GM23338 (cell line): ENCODE measurements at regions not wholly inside any gene's neighbourhood (a gene's known extent, or its start where the extent isn't known, plus 50 kb on each side); places are given as distances from the start of the nearest gene placed in this dataset.

Source experiments
- ATAC-seq: fragments of 200-7000 bp; cut with Tn5 transposase; 3 replicates; pipeline ENCODE4 v1.9.1; 2020
- DNase-seq: peaks from one replicate; pipeline ENCODE4 v3.0.0-alpha.2; 2015; ENCODE audit warnings: low spot score
- H2AFZ ChIP-seq: fragments of 200-600 bp; sonication (generic); 2 replicates; pipeline ENCODE4 v1.8.0; 2016; ENCODE audit warnings: antibody characterized with exemption, mild to moderate bottlenecking, moderate library complexity
- H3F3A ChIP-seq: fragments of 200-600 bp; sonication (generic); replicated peaks from 2 replicates; pipeline ENCODE4 v1.8.0; 2017; ENCODE audit warnings: antibody characterized with exemption, mixed run types, low read depth
- H3K27ac ChIP-seq: fragments of 200-600 bp; sonication (generic); 2 replicates; pipeline ENCODE4 v1.6.1; 2016; ENCODE audit warnings: low read depth
- H3K27me3 ChIP-seq: fragments of 200-600 bp; sonication (generic); 2 replicates; pipeline ENCODE4 v1.8.0; 2016; ENCODE audit warnings: mild to moderate bottlenecking, mixed run types, moderate library complexity; ENCODE audit not compliant: insufficient read depth
- H3K36me3 ChIP-seq: fragments of 200-600 bp; sonication (generic); 2 replicates; pipeline ENCODE4 v1.8.0; 2016; ENCODE audit warnings: mild to moderate bottlenecking; ENCODE audit not compliant: insufficient read depth
- H3K4me1 ChIP-seq: fragments of 200-600 bp; sonication (generic); 2 replicates; pipeline ENCODE4 v1.8.0; 2016; ENCODE audit warnings: mild to moderate bottlenecking, moderate library complexity; ENCODE audit not compliant: insufficient read depth
- H3K4me2 ChIP-seq: fragments of 200-600 bp; sonication (generic); 2 replicates; pipeline ENCODE4 v1.7.1; 2017; ENCODE audit warnings: mixed run types
- H3K4me3 ChIP-seq: fragments of 200-600 bp; sonication (generic); 2 replicates; pipeline ENCODE4 v1.6.1; 2016; ENCODE audit warnings: mixed run types
- H3K79me2 ChIP-seq: fragments of 200-600 bp; sonication (generic); replicated peaks from 2 replicates; pipeline ENCODE4 v1.8.0; 2017; ENCODE audit warnings: mild to moderate bottlenecking; ENCODE audit not compliant: insufficient read depth
- H3K9me2 ChIP-seq: fragments of 200-600 bp; sonication (generic); 2 replicates; pipeline ENCODE4 v1.8.0; 2017; ENCODE audit not compliant: insufficient read depth
- H4K20me1 ChIP-seq: fragments of 200-600 bp; sonication (generic); replicated peaks from 2 replicates; pipeline ENCODE4 v1.8.0; 2017; ENCODE audit warnings: mild to moderate bottlenecking; ENCODE audit not compliant: insufficient read depth
- H3K27ac Mint-ChIP-seq: 2 replicates; pipeline ENCODE4 v1.8.0; 2020; ENCODE audit warnings: inconsistent platforms, mild to moderate bottlenecking, moderate library complexity, mixed read lengths
- H3K27me3 Mint-ChIP-seq: 3 replicates; pipeline ENCODE4 v1.8.0; 2022; ENCODE audit warnings: low read depth, mild to moderate bottlenecking, moderate library complexity, mixed read lengths, inconsistent platforms; ENCODE audit not compliant: insufficient read depth, poor library complexity
- H3K36me3 Mint-ChIP-seq: 3 replicates; pipeline ENCODE4 v1.8.0; 2021; ENCODE audit warnings: low read depth, mild to moderate bottlenecking, inconsistent platforms, moderate library complexity, mixed read lengths
- H3K4me1 Mint-ChIP-seq: 3 replicates; pipeline ENCODE4 v1.8.0; 2020; ENCODE audit warnings: mild to moderate bottlenecking, inconsistent platforms, mixed read lengths
- H3K4me3 Mint-ChIP-seq: 3 replicates; pipeline ENCODE4 v1.8.0; 2021; ENCODE audit warnings: moderate library complexity, mild to moderate bottlenecking, inconsistent platforms, mixed read lengths
- H3K9me3 Mint-ChIP-seq: 3 replicates; pipeline ENCODE4 v1.8.0; 2020; ENCODE audit warnings: moderate library complexity, mild to moderate bottlenecking, inconsistent platforms, mixed read lengths
- CREB1 ChIP-seq: fragments of 250-450 bp; sonication (Bioruptor Pico); IDR thresholded peaks from 2 replicates; pipeline ENCODE4 v1.5.0; 2020; ENCODE audit warnings: low read depth, mild to moderate bottlenecking, moderate library complexity
- EZH2 ChIP-seq: fragments of 200-600 bp; sonication (generic); IDR thresholded peaks from one replicate; pipeline ENCODE4 v1.8.0; 2017; ENCODE audit warnings: antibody characterized with exemption, mild to moderate bottlenecking, low read depth; ENCODE audit not compliant: unreplicated experiment
- EZH2phosphoT487 ChIP-seq: fragments of 200-600 bp; sonication (generic); IDR thresholded peaks from one replicate; pipeline ENCODE4 v1.8.1; 2018; ENCODE audit warnings: antibody characterized with exemption; ENCODE audit not compliant: unreplicated experiment
- JUNB ChIP-seq: IDR thresholded peaks from one replicate; pipeline ENCODE4 v1.6.1; 2016; ENCODE audit warnings: antibody characterized with exemption; ENCODE audit not compliant: unreplicated experiment
- NANOG ChIP-seq: IDR thresholded peaks from 2 replicates; pipeline ENCODE4 v1.6.1; 2016; ENCODE audit warnings: antibody characterized with exemption, borderline replicate concordance
- POLR2AphosphoS5 ChIP-seq: IDR thresholded peaks from 2 replicates; pipeline ENCODE4 v1.6.1; 2016; ENCODE audit warnings: antibody characterized with exemption, low read depth
- STAT1 ChIP-seq: IDR thresholded peaks from one replicate; pipeline ENCODE4 v1.6.1; 2016; ENCODE audit warnings: antibody characterized with exemption; ENCODE audit not compliant: unreplicated experiment
- ZNF114 ChIP-seq: fragments of 250-450 bp; sonication (Bioruptor Pico); IDR thresholded peaks from 2 replicates; pipeline ENCODE4 v1.5.0; 2020; ENCODE audit warnings: mild to moderate bottlenecking, moderate library complexity
- ZNF331 ChIP-seq: fragments of 250-450 bp; sonication (Bioruptor Pico); IDR thresholded peaks from 2 replicates; pipeline ENCODE4 v1.5.0; 2020; ENCODE audit warnings: low read depth, mild to moderate bottlenecking, moderate library complexity
- ZNF462 ChIP-seq: fragments of 250-450 bp; sonication (Bioruptor Pico); IDR thresholded peaks from 2 replicates; pipeline ENCODE4 v1.5.0; 2020; ENCODE audit warnings: mild to moderate bottlenecking, moderate library complexity
- TF ChIP-seq, protein P1 (sequence below), 2 experiments: fragments of 200-600 bp in 1 of 2; sonication (generic) in 1 of 2; conservative IDR thresholded peaks; 2 replicates each; pipeline versions ENCODE4 v1.5.1 to v1.6.1; 2016 to 2017; ENCODE audit warnings: antibody characterized with exemption in 2 of 2, low read depth in 2 of 2, mild to moderate bottlenecking in 2 of 2, moderate library complexity in 1 of 2
- TF ChIP-seq, protein P2 (sequence below): IDR thresholded peaks from one replicate; pipeline ENCODE4 v1.6.1; 2018; ENCODE audit warnings: antibody characterized with exemption; ENCODE audit not compliant: unreplicated experiment
- TF ChIP-seq, protein P3 (sequence below): IDR thresholded peaks from 2 replicates; pipeline ENCODE4 v1.6.1; 2016; ENCODE audit warnings: antibody characterized with exemption

DNA sequence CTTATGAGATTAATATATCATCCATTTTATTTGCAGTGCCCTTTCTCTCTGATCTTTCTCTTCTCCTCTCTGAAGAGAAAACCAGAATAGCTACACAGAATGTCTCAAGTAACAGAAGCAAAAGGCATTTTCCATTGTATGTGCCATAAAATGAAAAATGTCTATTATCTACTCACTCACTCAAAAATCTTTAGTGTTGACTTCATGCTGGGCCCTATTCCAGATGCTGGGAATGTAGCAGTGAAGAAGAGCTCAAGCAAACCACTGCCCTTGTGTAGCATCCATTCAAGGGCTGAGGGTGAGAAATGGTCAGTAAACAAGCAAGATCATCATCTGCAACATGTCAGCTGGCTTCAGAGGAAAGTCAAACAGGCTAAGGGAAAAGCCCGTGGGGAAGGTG is 427.7 kb downstream of the METTL4 start:
- Histone ChIP-seq H3K4me3 (no peak overlapping the region), H2AFZ (no peak overlapping the region), H3K27ac (no peak overlapping the region), H3K9me2 (peaks cover 5% of the 10 kb centered on the region; the same call in 1 of the 2 replicates), H3F3A (no peaks in the 10 kb centered on the region), H3K36me3 (no peaks in the 10 kb centered on the region), H4K20me1 (no peaks in the 10 kb centered on the region), H3K4me1 (no peaks in the 10 kb centered on the region), H3K27me3 (no peaks in the 10 kb centered on the region), H3K4me2 (no peak overlapping the region), H3K79me2 (no peaks in the 10 kb centered on the region)
- ATAC-seq (no peak), DNase-seq (no peak)
- H3K27ac Mint-ChIP-seq: no peak overlapping the region
- TF ChIP-seq JUNB: no peak
- no peak for TF ChIP-seq NANOG
- no peak for TF ChIP-seq ZNF462 (CRISPR knock-in tag)
- TF ChIP-seq ZNF331 (CRISPR knock-in tag): no peak
- TF ChIP-seq, protein P1, sequence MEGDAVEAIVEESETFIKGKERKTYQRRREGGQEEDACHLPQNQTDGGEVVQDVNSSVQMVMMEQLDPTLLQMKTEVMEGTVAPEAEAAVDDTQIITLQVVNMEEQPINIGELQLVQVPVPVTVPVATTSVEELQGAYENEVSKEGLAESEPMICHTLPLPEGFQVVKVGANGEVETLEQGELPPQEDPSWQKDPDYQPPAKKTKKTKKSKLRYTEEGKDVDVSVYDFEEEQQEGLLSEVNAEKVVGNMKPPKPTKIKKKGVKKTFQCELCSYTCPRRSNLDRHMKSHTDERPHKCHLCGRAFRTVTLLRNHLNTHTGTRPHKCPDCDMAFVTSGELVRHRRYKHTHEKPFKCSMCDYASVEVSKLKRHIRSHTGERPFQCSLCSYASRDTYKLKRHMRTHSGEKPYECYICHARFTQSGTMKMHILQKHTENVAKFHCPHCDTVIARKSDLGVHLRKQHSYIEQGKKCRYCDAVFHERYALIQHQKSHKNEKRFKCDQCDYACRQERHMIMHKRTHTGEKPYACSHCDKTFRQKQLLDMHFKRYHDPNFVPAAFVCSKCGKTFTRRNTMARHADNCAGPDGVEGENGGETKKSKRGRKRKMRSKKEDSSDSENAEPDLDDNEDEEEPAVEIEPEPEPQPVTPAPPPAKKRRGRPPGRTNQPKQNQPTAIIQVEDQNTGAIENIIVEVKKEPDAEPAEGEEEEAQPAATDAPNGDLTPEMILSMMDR (conservative IDR thresholded peaks at IDR 0.05; ENCODE audit: low read depth in 2 of 2): no peak
- no peak for TF ChIP-seq ZNF114 (CRISPR knock-in tag)
- TF ChIP-seq STAT1: no peak
- TF ChIP-seq, protein P2, sequence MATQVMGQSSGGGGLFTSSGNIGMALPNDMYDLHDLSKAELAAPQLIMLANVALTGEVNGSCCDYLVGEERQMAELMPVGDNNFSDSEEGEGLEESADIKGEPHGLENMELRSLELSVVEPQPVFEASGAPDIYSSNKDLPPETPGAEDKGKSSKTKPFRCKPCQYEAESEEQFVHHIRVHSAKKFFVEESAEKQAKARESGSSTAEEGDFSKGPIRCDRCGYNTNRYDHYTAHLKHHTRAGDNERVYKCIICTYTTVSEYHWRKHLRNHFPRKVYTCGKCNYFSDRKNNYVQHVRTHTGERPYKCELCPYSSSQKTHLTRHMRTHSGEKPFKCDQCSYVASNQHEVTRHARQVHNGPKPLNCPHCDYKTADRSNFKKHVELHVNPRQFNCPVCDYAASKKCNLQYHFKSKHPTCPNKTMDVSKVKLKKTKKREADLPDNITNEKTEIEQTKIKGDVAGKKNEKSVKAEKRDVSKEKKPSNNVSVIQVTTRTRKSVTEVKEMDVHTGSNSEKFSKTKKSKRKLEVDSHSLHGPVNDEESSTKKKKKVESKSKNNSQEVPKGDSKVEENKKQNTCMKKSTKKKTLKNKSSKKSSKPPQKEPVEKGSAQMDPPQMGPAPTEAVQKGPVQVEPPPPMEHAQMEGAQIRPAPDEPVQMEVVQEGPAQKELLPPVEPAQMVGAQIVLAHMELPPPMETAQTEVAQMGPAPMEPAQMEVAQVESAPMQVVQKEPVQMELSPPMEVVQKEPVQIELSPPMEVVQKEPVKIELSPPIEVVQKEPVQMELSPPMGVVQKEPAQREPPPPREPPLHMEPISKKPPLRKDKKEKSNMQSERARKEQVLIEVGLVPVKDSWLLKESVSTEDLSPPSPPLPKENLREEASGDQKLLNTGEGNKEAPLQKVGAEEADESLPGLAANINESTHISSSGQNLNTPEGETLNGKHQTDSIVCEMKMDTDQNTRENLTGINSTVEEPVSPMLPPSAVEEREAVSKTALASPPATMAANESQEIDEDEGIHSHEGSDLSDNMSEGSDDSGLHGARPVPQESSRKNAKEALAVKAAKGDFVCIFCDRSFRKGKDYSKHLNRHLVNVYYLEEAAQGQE: no peak
- no peak for TF ChIP-seq CREB1 (CRISPR knock-in tag)
- TF ChIP-seq, protein P3, sequence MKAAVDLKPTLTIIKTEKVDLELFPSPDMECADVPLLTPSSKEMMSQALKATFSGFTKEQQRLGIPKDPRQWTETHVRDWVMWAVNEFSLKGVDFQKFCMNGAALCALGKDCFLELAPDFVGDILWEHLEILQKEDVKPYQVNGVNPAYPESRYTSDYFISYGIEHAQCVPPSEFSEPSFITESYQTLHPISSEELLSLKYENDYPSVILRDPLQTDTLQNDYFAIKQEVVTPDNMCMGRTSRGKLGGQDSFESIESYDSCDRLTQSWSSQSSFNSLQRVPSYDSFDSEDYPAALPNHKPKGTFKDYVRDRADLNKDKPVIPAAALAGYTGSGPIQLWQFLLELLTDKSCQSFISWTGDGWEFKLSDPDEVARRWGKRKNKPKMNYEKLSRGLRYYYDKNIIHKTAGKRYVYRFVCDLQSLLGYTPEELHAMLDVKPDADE: no peak
- TF ChIP-seq EZH2phosphoT487: no peak
- no peak for TF ChIP-seq EZH2
- no peak for TF ChIP-seq POLR2AphosphoS5
- peaks cover 2% of the 10 kb centered on the region; the same call in 1 of the 3 replicates for H3K4me1 Mint-ChIP-seq
- H3K4me3 Mint-ChIP-seq: no peak overlapping the region
- peaks cover 2% of the 10 kb centered on the region for H3K27me3 Mint-ChIP-seq
- H3K9me3 Mint-ChIP-seq: no peaks in the 10 kb centered on the region
- no peaks in the 10 kb centered on the region for H3K36me3 Mint-ChIP-seq
